Mesenteric fat pad (tissue), 1 donor: ENCODE measurements at regions not wholly inside any gene's neighbourhood (a gene's known extent, or its start where the extent isn't known, plus 50 kb on each side); places are given as distances from the start of the nearest gene placed in this dataset.

ENCODE experiments used
- DNase-seq: peaks from one replicate; pipeline ENCODE4 v3.0.0-alpha.2; 2020; ENCODE audit warnings: low spot score
- donor health status: DM: yes; HTN: yes; CAD: no.

GRCh38 chr5:171600741-171601265 lies 181.4 kb downstream of the FGF18 start:
- DNase-seq = peak; percentile 73

- DNase-seq = peak; percentile 59
Measured at GRCh38 chr5:171601266-171601881, 181.9 kb downstream of the FGF18 start.

- DNase-seq = no peak
Measured at GRCh38 chr5:171603591-171603990, 182.0 kb upstream of the SMIM23 start.

- DNase-seq = no peak
Measured at GRCh38 chr5:171604195-171604594, 181.4 kb upstream of the SMIM23 start.

GRCh38 chr5:171606414-171607024 lies 179.1 kb upstream of the SMIM23 start:
- DNase-seq = no peak

- DNase-seq = no peak
Measured at GRCh38 chr5:171607863-171608262, 177.8 kb upstream of the SMIM23 start.

- DNase-seq = peak; percentile 74
Measured at GRCh38 chr5:171609806-171610452, 175.7 kb upstream of the SMIM23 start.

GRCh38 chr5:171610686-171611085 lies 174.9 kb upstream of the SMIM23 start:
- peak; percentile 30 for DNase-seq

- DNase-seq = peak; percentile 55
Measured at GRCh38 chr5:171612749-171613148, 172.9 kb upstream of the SMIM23 start.

GRCh38 chr5:171614511-171614910 lies 171.1 kb upstream of the SMIM23 start:
- DNase-seq = peak; percentile 68

GRCh38 chr5:171614971-171615653 lies 170.5 kb upstream of the SMIM23 start:
- DNase-seq = peak; percentile 77

- DNase-seq = peak; percentile 85
Measured at GRCh38 chr5:171615705-171616640, 169.6 kb upstream of the SMIM23 start.

GRCh38 chr5:171617266-171617665 lies 168.4 kb upstream of the SMIM23 start:
- DNase-seq = peak; percentile 51

GRCh38 chr5:171617817-171618591 lies 167.6 kb upstream of the SMIM23 start:
- DNase-seq = peak; percentile 71

- no peak for DNase-seq
Measured at GRCh38 chr5:171619196-171619595, 166.4 kb upstream of the SMIM23 start.

GRCh38 chr5:171619744-171620143 lies 165.9 kb upstream of the SMIM23 start:
- DNase-seq = no peak

GRCh38 chr5:171622010-171622409 lies 163.6 kb upstream of the SMIM23 start:
- DNase-seq = no peak

- no peak for DNase-seq
Measured at GRCh38 chr5:171623107-171623506, 162.5 kb upstream of the SMIM23 start.

GRCh38 chr5:171623551-171624097 lies 162.0 kb upstream of the SMIM23 start:
- peak; percentile 55 for DNase-seq

GRCh38 chr5:171624396-171624795 lies 161.2 kb upstream of the SMIM23 start:
- DNase-seq = no peak
